Superior temporal gyrus (tissue), 1 donor: ENCODE measurements at regions not wholly inside any gene's neighbourhood (a gene's known extent, or its start where the extent isn't known, plus 50 kb on each side); places are given as distances from the start of the nearest gene placed in this dataset.
A peak's percentile ranks its signal among the peaks of the same experiment; 100 is the strongest.
"Not testable (repeated sequence)": the region's sequence is repeated elsewhere in the genome, so short reads cannot be mapped to it uniquely, and the experiment has no call there.

Experiments used
- DNase-seq: peaks from one replicate; pipeline ENCODE4 v3.0.0-alpha.2; 2016; ENCODE audit errors: extremely low spot score

DNA sequence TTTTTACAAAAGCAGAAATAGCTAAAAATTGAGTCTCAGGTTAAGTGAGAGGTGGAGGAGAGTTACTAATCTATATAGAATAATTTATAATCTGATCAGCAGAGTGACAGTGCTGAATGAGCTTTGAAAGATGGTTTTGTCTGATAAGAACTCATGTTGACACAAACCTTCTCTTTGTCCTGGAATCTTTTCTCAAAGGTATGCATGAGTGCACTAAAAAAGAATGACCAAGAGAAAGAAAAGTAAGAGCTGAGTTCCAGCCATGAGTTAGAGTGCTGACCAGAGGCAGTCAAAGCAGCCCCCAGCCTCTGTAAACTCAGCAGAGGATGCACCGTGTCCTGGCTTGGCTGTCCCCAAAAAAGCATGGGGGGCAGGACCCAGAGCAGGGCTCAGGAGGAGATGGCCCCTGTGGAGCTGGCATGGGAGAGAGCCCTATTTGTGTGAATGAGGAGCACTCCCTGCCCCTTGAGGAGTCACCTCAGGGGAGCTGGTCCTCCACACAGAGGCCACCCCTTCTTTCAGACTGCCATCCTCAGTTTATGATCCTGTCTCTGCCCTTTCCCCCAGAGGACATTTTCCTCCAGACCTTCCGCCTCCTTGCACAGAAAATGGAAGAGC lies 129.8 kb downstream of the SEC23A start:
- DNase-seq = no peak

GRCh38 chr14:38972511-38972910 lies 130.5 kb downstream of the SEC23A start:
- DNase-seq = no peak

DNA sequence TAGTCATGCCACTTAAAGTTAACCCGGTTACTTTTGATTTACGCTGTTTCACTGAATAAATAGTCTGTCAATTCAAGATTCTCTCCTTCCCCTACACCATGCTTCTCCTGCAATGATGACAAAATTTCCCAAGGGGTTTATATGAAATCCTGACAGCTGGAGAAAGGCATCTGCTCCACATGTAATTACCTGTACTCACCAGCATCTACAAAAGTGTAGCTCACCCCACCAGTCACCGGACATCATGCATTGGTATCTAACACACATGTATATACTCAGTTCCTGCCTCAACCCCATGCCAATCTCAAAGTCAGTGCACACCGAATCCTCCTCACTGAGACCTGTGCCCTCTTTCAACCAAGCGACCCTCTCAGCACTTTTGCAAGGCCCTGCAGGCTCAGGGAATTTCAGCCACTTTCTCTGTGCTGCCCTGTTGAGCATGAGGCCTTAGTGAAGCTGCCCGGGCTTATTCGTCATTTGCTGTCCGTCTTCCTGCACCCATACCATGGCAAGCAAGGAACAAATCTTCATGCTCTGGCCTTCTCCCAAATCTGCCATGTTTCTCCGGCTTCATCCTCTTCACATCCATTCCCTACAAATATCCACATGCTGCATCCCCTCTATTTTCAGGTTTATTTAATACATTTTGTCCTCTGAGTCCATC lies 131.6 kb downstream of the SEC23A start:
- no peak for DNase-seq

GRCh38 chr14:38964630-38965029 lies 138.4 kb downstream of the SEC23A start:
- DNase-seq = peak; percentile 9

DNA sequence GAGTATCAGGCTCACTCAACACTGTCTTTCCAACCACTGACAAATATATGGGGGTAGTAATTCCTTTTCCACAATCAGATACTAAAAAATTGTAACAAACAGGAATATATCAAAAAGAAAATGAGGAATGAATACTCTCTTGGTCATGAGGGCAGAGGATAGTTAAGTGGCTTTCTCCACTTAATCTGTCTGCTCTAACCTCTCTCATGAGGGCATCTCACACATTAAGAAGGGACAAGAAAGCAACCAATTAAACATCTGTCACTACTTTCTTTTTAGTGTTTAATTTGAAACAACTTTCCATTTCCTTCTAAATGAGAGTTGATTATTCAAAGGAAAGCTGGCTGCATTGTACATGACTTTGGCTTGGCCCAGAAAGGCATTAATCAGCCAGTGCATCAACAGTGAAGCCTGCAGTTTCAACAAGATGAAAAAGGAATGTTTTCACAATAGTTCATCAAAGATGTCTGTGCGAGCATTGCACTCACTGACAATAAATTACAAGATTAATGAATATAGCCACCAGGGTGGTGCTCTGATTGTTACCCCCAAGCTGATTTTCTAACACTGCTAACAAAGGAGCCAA lies 142.0 kb downstream of the SEC23A start:
- DNase-seq = peak; percentile 15

GRCh38 chr14:38959021-38959420 lies 144.0 kb downstream of the SEC23A start:
- no peak for DNase-seq

GRCh38 chr14:38958589-38958988 lies 144.4 kb downstream of the SEC23A start:
- no peak for DNase-seq

- DNase-seq = no peak
Measured at GRCh38 chr14:38951451-38951850, 151.6 kb downstream of the SEC23A start.

DNA sequence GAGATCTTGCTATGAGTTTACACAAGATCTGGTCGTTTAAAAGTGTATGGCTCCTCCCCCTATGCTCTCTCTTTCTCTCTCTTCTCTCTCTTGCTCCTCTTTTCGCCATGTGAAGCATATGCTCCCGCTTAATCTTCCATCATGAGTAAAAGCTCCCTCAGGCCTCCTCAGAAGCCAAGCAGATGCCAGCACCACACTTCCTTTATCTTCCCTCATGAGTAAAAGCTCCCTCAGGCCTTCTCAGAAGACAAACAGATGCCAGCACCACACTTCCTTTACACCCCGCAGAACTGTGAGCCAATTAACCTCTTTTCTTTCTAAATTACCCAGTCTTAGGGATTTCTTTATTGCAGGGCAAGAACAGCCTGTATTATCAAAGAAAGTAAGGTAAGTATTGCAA lies 152.4 kb downstream of the SEC23A start:
- no peak for DNase-seq

GRCh38 chr14:38948576-38948975 lies 154.5 kb downstream of the SEC23A start:
- no peak for DNase-seq

- DNase-seq = peak; percentile 97
Measured at GRCh38 chr14:38948171-38948570, 154.9 kb downstream of the SEC23A start.

DNA sequence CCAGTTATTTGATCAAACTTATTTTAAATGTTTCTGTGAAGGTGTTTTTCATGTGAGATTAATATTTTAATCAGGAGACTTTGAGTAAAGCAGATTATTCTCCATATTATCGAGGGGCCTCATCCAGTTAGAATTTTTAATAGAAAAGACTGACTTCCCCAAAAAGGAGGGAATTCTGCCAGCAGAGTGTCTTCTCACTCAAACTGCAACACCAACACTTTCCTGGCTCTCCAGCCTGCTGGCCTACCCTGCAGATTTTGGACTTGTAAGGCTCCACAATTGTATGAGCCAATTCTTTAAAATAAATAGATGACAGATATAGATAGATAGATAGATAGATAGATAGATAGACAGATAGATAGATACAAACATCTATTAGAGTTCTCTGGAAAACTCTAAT lies 155.7 kb downstream of the SEC23A start:
- peak; percentile 60 for DNase-seq

- DNase-seq = peak; percentile 80
Measured at GRCh38 chr14:38944691-38945090, 158.3 kb downstream of the SEC23A start.

- no peak for DNase-seq
Measured at GRCh38 chr14:38941488-38941887, 161.5 kb downstream of the SEC23A start.

DNA sequence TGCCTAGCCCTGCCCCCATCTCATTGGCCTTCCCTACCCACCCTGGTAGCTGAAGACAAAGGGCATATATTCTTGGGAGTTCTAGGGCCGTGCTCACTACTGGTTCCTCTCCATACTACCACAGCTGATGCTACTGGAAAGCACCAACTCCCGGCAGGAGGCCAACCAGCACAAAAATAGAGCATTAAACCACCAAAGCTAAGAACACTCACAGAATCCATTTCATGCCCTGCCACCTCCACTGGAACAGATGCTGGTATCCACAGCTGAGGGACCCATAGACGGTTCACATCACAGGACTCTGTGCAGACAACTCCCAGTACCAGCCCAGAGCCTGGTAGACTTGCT lies 170.4 kb downstream of the SEC23A start:
- DNase-seq = not testable (repeated sequence)

GRCh38 chr14:38931969-38932652 lies 170.9 kb downstream of the SEC23A start:
- no peak for DNase-seq

- DNase-seq = no peak
Measured at GRCh38 chr14:38930898-38931297, 172.1 kb downstream of the SEC23A start.

GRCh38 chr14:38930022-38930421 lies 173.0 kb downstream of the SEC23A start:
- DNase-seq = no peak

GRCh38 chr14:38929416-38929815 lies 173.6 kb downstream of the SEC23A start:
- no peak for DNase-seq

GRCh38 chr14:38921893-38922292 lies 181.1 kb downstream of the SEC23A start:
- DNase-seq = not testable (repeated sequence)

DNA sequence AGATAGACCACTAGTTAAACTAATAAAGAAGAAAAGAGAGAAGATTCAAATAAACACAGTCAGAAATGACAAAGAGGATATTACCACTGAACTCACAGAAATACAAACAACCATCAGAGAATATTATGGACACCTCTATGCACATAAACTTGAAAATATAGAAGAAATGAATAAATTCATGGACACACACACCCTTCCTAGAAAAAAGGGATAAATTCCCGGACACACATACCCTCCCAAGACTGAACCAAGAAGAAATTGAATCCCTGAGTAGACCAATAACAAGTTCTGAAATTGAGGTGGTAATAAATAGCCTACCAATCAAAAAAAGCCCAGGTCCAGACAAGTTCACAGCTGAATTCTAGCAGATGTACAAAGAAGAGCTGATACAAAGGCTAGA lies 187.9 kb downstream of the SEC23A start:
- DNase-seq = no peak

- DNase-seq = no peak
Measured at GRCh38 chr14:38910092-38910491, 192.9 kb downstream of the SEC23A start.

DNA sequence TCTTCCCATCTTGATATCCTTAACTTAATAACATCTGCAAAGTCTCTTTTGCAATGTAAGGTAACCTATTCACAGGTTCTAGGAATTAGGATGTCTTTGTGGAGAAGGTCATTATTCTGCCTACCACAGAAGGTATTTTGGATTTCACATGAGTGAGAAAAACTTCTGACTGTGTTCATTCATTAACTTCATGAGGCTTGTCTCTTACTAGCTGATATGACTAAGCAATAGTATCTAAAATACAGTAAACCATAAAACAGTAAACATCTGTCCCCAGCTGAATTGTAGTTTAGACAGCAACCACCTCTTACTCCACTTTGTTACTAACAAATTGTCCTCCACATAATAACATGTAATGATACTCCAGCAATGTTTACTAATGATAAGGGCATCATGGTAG lies 198.1 kb downstream of the SEC23A start:
- no peak for DNase-seq
